BLaER1 (cell line): ENCODE measurements at regions not wholly inside any gene's neighbourhood (a gene's known extent, or its start where the extent isn't known, plus 50 kb on each side); places are given as distances from the start of the nearest gene placed in this dataset.
"Not testable (repeated sequence)": the region's sequence is repeated elsewhere in the genome, so short reads cannot be mapped to it uniquely, and the experiment has no call there.

Source experiments
- H3K27ac ChIP-seq: shearing (Covaris generic); formaldehyde crosslinking; 2 replicates; pipeline ENCODE4 v1.8.1; 2022
- H3K27me3 ChIP-seq: shearing (Covaris generic); formaldehyde crosslinking; 2 replicates; pipeline ENCODE4 v1.8.1; 2022
- H3K36me3 ChIP-seq: shearing (Covaris generic); formaldehyde crosslinking; 2 replicates; pipeline ENCODE4 v1.8.1; 2022
- H3K4me1 ChIP-seq: shearing (Covaris generic); formaldehyde crosslinking; 2 replicates; pipeline ENCODE4 v1.8.1; 2022
- H3K4me2 ChIP-seq: shearing (Covaris generic); formaldehyde crosslinking; 2 replicates; pipeline ENCODE4 v1.8.1; 2022
- H3K4me3 ChIP-seq: shearing (Covaris generic); formaldehyde crosslinking; 2 replicates; pipeline ENCODE4 v1.8.1; 2022
- H3K9ac ChIP-seq: shearing (Covaris generic); formaldehyde crosslinking; 2 replicates; pipeline ENCODE4 v1.8.1; 2022
- H3K9me3 ChIP-seq: shearing (Covaris generic); formaldehyde crosslinking; 2 replicates; pipeline ENCODE4 v1.8.1; 2022
- H4K20me1 ChIP-seq: shearing (Covaris generic); formaldehyde crosslinking; 2 replicates; pipeline ENCODE4 v1.8.1; 2022
- Cebpa-rat ChIP-seq: shearing (Covaris generic); IDR thresholded peaks from 2 replicates; pipeline ENCODE4 v1.8.1; 2022

DNA sequence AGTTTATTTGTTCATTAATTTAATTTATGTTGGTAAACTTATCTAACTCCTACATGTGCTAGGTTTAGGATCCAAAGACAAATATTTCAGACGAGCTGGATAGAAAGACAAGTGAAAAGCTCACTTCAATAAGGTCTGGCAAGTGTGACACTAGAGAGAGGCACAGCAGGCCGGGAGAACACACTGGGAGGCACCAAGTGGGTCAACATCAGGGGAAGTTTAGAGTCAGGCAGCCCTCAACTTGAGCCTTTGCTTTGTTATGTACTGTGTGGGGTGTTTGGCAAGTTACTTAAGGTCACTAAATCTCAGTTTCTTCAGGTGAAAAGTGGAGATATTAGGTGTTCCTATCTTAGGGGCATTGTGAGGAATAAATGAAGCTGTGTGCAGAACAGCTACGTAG, 214.4 kb downstream of the PCSK1 start:
- Histone ChIP-seq H3K9me3 (no peaks in the 10 kb centered on the region), H3K36me3 (no peaks in the 10 kb centered on the region), H4K20me1 (no peaks in the 10 kb centered on the region), H3K4me2 (no peak overlapping the region), H3K4me3 (no peak overlapping the region), H3K4me1 (no peaks in the 10 kb centered on the region), H3K9ac (no peak overlapping the region), H3K27ac (no peak overlapping the region), H3K27me3 (no peaks in the 10 kb centered on the region)
- no peak for TF ChIP-seq Cebpa-rat

DNA sequence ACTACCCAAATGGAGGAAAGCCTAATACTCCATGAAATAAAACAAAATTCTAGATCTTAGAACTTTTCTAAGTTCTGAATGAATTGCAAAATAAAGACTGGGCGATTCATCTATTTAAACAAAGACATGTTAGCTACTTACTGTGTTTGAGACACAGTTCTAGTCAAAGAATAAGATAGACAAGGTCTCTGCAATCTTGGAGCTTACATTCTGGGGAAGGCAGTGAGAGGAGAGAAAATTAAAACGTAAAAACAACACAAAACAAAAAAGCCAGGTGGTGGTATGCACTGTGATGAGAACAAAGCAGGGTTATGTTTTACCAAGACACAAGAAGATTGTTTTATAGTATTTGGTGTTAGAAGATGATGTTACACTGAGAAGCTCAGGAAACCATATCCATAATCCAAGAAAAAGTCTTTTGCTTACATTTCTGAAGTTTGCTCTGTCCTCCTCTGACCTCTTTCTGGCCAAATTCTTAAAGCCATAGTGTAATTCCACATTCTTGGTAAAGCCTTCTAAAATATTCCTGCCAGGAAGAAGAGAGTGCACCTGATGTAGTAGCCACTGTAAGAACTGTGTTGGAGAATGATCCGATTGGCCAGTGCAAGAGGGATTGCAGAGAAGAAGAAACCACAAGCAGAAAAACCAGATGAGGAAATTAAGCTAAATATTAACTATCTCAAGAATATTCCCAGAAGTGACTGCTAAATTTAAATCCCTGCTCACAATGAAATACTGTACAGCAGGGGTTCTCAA, 218.4 kb downstream of the PCSK1 start:
- no peak for TF ChIP-seq Cebpa-rat
- Histone ChIP-seq H4K20me1 (no peaks in the 10 kb centered on the region), H3K9ac (no peak overlapping the region), H3K36me3 (no peaks in the 10 kb centered on the region), H3K4me1 (no peaks in the 10 kb centered on the region), H3K4me3 (no peak overlapping the region), H3K4me2 (no peak overlapping the region), H3K9me3 (no peaks in the 10 kb centered on the region), H3K27ac (no peak overlapping the region), H3K27me3 (no peaks in the 10 kb centered on the region)

DNA sequence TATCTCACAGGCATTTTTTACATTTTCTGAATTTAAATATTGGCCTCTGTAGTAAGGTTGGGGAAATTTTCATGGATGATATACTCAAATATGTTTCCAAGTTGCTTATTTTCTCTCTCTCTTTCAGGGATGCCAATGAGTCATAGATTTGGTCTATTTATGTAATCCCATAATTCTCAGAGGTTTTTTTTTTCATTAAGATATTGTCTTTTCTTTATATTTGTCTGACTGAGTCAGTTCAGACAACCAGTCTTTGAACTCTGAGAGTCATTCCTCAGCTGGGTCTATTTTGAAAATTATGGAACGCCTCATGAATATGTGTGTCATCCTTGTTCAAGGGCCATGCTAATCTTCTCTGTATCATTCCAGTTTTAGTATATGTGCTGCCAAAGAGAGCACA, 223.2 kb downstream of the PCSK1 start:
- no peaks in the 10 kb centered on the region for H3K4me1 ChIP-seq
- H3K4me3 ChIP-seq = no peak overlapping the region
- H4K20me1 ChIP-seq = no peaks in the 10 kb centered on the region
- no peaks in the 10 kb centered on the region for H3K27me3 ChIP-seq
- H3K27ac ChIP-seq = no peak overlapping the region
- peaks cover 12% of the 10 kb centered on the region for H3K9me3 ChIP-seq
- H3K36me3 ChIP-seq = no peaks in the 10 kb centered on the region
- no peak for TF ChIP-seq Cebpa-rat
- H3K4me2 ChIP-seq = no peak overlapping the region
- no peak overlapping the region for H3K9ac ChIP-seq

DNA sequence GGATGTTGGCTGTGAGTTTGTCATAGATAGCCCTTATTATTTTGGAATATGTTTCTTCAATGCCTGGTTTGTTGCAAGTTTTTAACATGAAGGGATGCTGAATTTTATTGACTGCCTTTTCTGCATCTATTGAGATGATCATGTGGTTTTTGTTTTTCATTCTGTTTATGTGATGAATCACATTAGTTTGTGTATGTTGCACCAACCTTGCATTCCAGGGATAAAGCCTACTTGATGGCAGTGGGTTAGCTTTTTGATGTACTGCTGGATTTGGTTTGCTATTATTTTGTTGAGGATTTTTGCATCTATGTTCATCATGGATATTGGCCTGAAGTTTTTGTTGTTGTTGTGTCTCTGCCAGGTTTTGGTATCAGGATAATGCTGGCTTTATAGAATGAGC, 225.6 kb downstream of the PCSK1 start:
- Histone ChIP-seq H3K9me3 (peaks cover 12% of the 10 kb centered on the region), H3K9ac (no peak overlapping the region), H3K36me3 (no peaks in the 10 kb centered on the region), H3K4me2 (no peak overlapping the region), H3K27ac (no peak overlapping the region), H3K4me3 (no peak overlapping the region), H3K4me1 (peaks cover 8% of the 10 kb centered on the region), H3K27me3 (no peaks in the 10 kb centered on the region), H4K20me1 (no peaks in the 10 kb centered on the region)
- no peak for TF ChIP-seq Cebpa-rat

DNA sequence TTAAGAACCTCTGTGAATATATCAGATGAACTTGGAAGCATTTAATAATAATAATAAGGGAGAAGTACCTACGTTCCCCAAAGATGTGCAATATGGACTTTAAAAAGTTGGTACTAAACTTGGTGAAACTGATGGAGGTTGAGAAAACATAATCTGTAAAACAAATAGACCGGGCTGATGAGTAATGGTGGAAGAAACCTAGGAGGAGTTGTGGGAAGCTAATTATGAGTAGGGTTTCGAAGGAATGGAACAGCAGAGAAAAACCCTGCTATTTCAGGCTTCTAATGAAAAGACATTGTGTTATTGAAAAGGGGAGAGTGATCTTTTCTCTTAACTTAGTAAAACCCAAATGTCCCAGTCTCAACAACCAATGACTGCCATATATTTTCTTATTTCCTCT, 229.3 kb downstream of the PCSK1 start:
- TF ChIP-seq Cebpa-rat = no peak
- H3K4me2 ChIP-seq = peak overlapping the region; percentile 41

DNA sequence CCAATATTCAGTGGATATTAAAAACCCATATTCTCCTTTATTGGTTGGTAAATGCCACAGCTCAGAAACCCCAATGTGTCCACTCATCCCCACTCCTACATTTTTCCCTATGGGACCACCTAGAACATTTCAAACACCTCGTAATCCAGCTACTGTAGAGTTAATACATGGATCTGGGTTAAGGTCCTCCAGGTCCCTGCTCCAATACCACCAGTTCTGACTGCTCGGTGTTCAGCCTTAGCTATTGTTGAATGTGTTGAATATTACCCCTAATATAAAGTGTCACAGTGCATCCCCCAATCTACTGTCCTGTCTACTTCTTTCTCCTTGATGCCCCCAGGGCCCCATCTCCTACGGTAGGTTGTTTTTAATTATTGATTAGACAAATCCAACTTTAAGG, 231.5 kb downstream of the PCSK1 start:
- H3K9ac ChIP-seq = no peak overlapping the region
- no peaks in the 10 kb centered on the region for H3K36me3 ChIP-seq
- H3K27ac ChIP-seq = no peak overlapping the region
- TF ChIP-seq Cebpa-rat = no peak
- H3K4me1 ChIP-seq = peaks cover 8% of the 10 kb centered on the region
- H3K27me3 ChIP-seq = no peaks in the 10 kb centered on the region
- no peaks in the 10 kb centered on the region for H4K20me1 ChIP-seq
- no peak overlapping the region for H3K4me3 ChIP-seq
- H3K4me2 ChIP-seq = no peak overlapping the region
- H3K9me3 ChIP-seq = no peaks in the 10 kb centered on the region

More for the DNA sequence above, 229.3 kb downstream of the PCSK1 start:
- Histone ChIP-seq H3K27ac (no peak overlapping the region), H4K20me1 (no peaks in the 10 kb centered on the region), H3K4me1 (peaks cover 8% of the 10 kb centered on the region), H3K4me3 (no peak overlapping the region), H3K36me3 (no peaks in the 10 kb centered on the region), H3K27me3 (no peaks in the 10 kb centered on the region), H3K9me3 (peaks cover 12% of the 10 kb centered on the region), H3K9ac (no peak overlapping the region)

DNA sequence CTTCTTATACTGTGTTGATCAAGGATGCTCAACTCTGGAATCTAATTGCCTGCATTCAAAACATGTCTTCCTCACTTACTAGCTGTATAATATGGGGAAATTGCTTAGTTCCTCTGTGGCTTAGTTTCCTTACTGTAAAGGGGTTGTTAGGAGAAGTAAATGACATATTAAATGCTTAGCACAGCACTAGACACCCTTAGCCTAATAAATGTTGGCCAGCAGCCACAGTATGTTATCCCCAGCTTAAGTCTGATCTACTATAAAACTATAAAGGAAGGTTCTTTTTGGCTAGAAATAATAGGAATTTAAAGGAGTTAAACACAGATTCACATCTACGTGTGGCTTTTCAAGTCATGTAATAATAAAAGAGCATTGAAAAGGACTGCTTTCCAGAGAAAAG, 232.4 kb downstream of the PCSK1 start:
- Histone ChIP-seq H3K9me3 (no peaks in the 10 kb centered on the region), H3K9ac (no peak overlapping the region), H3K4me2 (no peak overlapping the region), H3K4me3 (no peak overlapping the region), H4K20me1 (no peaks in the 10 kb centered on the region), H3K27me3 (no peaks in the 10 kb centered on the region), H3K27ac (no peak overlapping the region), H3K36me3 (no peaks in the 10 kb centered on the region), H3K4me1 (peaks cover 8% of the 10 kb centered on the region)
- TF ChIP-seq Cebpa-rat = no peak

DNA sequence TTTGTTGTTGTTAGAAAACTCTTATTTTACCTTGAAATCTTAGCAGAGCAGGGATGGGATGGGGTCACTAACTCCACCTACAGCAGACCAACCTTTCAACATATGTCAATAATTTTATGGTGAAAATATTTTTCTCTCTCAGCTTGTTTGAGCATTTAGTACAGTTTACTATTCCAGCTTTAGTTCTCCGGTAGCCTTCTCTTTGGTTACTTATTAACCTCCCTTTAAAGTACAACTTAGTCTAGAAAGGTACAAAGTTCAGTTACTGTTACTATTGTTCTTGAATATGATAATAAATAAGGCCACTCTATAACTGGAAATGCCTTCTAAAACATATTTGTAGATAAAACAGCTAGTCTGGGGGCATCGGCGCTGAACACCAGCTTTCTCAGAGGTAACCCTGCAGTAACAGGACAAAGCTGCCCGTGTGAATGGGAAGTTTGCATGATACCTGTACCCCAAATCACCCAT, 233.3 kb downstream of the PCSK1 start:
- Histone ChIP-seq H3K9ac (no peak overlapping the region), H3K27ac (no peak overlapping the region), H4K20me1 (no peaks in the 10 kb centered on the region), H3K4me2 (no peak overlapping the region), H3K4me3 (no peak overlapping the region), H3K4me1 (peaks cover 8% of the 10 kb centered on the region), H3K36me3 (no peaks in the 10 kb centered on the region), H3K27me3 (no peaks in the 10 kb centered on the region), H3K9me3 (no peaks in the 10 kb centered on the region)
- TF ChIP-seq Cebpa-rat = no peak

DNA sequence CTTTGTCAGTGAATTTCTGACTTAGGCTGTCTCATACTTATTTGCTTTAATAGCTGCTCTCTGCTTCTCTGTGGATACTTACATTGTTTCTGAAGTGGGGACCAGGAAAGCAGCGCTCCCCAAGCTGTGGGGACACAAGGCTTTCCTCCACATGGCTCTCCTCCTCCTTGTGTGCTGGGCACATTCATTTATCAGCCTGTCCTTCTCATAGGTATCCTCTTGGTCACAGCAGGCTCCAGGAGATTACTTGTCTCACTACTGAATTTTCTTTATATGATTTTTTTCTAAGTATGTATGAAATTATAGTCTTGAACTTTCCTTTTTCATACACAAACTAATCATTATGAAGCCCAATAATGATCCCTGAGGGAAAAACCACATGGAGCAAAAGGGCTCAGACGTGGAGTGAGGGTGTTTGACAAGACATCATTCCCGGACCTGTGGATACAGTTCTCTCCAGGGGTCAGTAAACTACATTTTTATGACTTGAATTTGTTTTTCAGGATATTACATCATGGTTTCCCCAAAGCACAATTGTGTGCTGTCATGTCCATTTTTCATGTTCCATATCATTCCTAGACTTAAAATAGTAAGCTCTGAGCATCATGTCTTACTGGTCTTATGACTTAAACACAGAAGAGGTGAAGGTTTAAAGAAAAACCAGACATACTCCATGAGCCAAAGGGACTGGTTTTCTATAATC, 234.5 kb downstream of the PCSK1 start:
- Histone ChIP-seq H3K4me1 (no peaks in the 10 kb centered on the region), H3K36me3 (no peaks in the 10 kb centered on the region), H4K20me1 (no peaks in the 10 kb centered on the region), H3K27me3 (no peaks in the 10 kb centered on the region), H3K4me3 (no peak overlapping the region), H3K9me3 (no peaks in the 10 kb centered on the region), H3K27ac (no peak overlapping the region), H3K9ac (no peak overlapping the region), H3K4me2 (no peak overlapping the region)
- no peak for TF ChIP-seq Cebpa-rat

DNA sequence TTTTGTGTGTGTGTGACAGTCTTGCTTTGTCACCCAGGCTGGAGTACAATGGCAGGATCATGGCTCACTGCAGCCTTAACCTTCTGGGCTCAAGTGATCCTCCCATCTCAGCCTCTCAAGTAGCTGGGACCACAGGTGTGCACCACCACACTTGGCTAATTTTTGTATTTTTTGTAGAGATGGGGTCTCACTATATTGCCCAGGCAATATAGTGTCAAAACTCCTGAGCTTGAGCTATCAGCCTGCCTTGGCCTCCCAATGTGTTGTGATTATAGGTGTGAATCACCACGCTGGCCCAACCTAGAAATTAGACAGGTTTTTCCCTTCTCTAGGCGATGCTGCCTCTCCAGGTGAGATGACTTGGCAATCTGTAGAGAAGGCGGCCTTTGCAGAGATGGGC, 235.3 kb downstream of the PCSK1 start:
- H4K20me1 ChIP-seq, H3K4me3 ChIP-seq, H3K36me3 ChIP-seq, H3K4me2 ChIP-seq, H3K9ac ChIP-seq, H3K9me3 ChIP-seq, H3K27me3 ChIP-seq, H3K27ac ChIP-seq, H3K4me1 ChIP-seq: not testable (repeated sequence)
